MCF 10A (cell line): ENCODE measurements at regions not wholly inside any gene's neighbourhood (a gene's known extent, or its start where the extent isn't known, plus 50 kb on each side); places are given as distances from the start of the nearest gene placed in this dataset.

Experiments
- BruUV-seq: library from RNA; stranded (reverse); fragments of 400-500 nt; replicated peaks from 2 replicates; lab custom pipeline; 2021; lab: Mats Ljungman, UMichigan
- CTCF ChIA-PET: fragments of 300-600 bp; sonication (Branson Sonifier 250); formaldehyde crosslinking; extraction: SDS; loops from one replicate; lab custom pipeline; 2021; ENCODE audit warnings: antibody characterized with exemption, inconsistent platforms; lab: Yijun Ruan, JAX
- POLR2A ChIA-PET: fragments of 300-600, 350-650 bp; sonication (Branson Sonifier 250); formaldehyde crosslinking; extraction: SDS; loops from one replicate; lab custom pipeline; 2020; ENCODE audit warnings: antibody characterized with exemption, inconsistent platforms; lab: Yijun Ruan, JAX
- DNase-seq: peaks from one replicate; pipeline ENCODE4 v3.0.0-alpha.2; 2018; ENCODE audit not compliant: unreplicated experiment
- H3K27ac Mint-ChIP-seq: one replicate; pipeline ENCODE4 v1.8.0; 2022; ENCODE audit warnings: mild to moderate bottlenecking, low read depth, mixed read lengths; ENCODE audit not compliant: unreplicated experiment
- H3K27me3 Mint-ChIP-seq: one replicate; pipeline ENCODE4 v1.8.0; 2022; ENCODE audit warnings: mixed read lengths; ENCODE audit not compliant: insufficient read depth, unreplicated experiment
- H3K36me3 Mint-ChIP-seq: one replicate; pipeline ENCODE4 v1.8.0; 2022; ENCODE audit warnings: mild to moderate bottlenecking, moderate library complexity, mixed read lengths; ENCODE audit not compliant: insufficient read depth, unreplicated experiment
- H3K4me1 Mint-ChIP-seq: one replicate; pipeline ENCODE4 v1.8.0; 2022; ENCODE audit warnings: mixed read lengths; ENCODE audit not compliant: insufficient read depth, unreplicated experiment
- H3K4me3 Mint-ChIP-seq: one replicate; pipeline ENCODE4 v1.8.0; 2022; ENCODE audit warnings: mild to moderate bottlenecking, moderate library complexity, mixed read lengths; ENCODE audit not compliant: unreplicated experiment
- H3K9me3 Mint-ChIP-seq: one replicate; pipeline ENCODE4 v1.8.0; 2022; ENCODE audit warnings: mixed read lengths; ENCODE audit not compliant: unreplicated experiment
- CTCF ChIP-seq: fragments of 200-600 bp; IDR thresholded peaks from one replicate; pipeline ENCODE4 v1.8.0; 2022; ENCODE audit warnings: antibody characterized with exemption, mild to moderate bottlenecking; ENCODE audit not compliant: unreplicated experiment
- intact Hi-C: fragments of 100-400 bp; cut with micrococcal nuclease; formaldehyde crosslinking; loops from 2 replicates; pipeline ENCODE4 v1.14.1; 2022

- TF ChIP-seq CTCF: no peak
- Mint-ChIP-seq H3K4me3 (no peak overlapping the region), H3K4me1 (no peaks in the 10 kb centered on the region), H3K27ac (no peak overlapping the region), H3K36me3 (no peaks in the 10 kb centered on the region), H3K27me3 (peaks cover 94% of the 10 kb centered on the region), H3K9me3 (no peaks in the 10 kb centered on the region)
- no TSS peak for BruUV-seq
- no peak for DNase-seq
- CTCF ChIA-PET: no interaction called here
- intact Hi-C loops: no loop called here
- POLR2A ChIA-PET: no interaction called here
These were observed 71.4 kb downstream of the DACT2 start for GRCh38 chr6:168248148-168248620.

GRCh38 chr6:168247443-168248147 is 72.0 kb downstream of the DACT2 start:
- CTCF ChIA-PET: interaction anchor here (0.5 kb wide), 1 partner anchor 417 kb away, joined by 3 read pairs; no protein-coding TSS in a partner anchor
- peaks cover 96% of the 10 kb centered on the region for H3K27me3 Mint-ChIP-seq
- H3K4me3 Mint-ChIP-seq: no peak overlapping the region
- no peak for TF ChIP-seq CTCF
- H3K36me3 Mint-ChIP-seq: no peaks in the 10 kb centered on the region
- H3K4me1 Mint-ChIP-seq: no peaks in the 10 kb centered on the region
- peak; percentile 9 for DNase-seq
- no peak overlapping the region for H3K27ac Mint-ChIP-seq
- no TSS peak for BruUV-seq
- H3K9me3 Mint-ChIP-seq: no peaks in the 10 kb centered on the region
- intact Hi-C loops: no loop called here
- POLR2A ChIA-PET: interaction anchor here (0.8 kb wide), 1 partner anchor 89 kb away, joined by 3 read pairs; no protein-coding TSS in a partner anchor

- no TSS peak for BruUV-seq
- ChIA-PET CTCF (interaction anchor here (0.7 kb wide), 1 partner anchor 11 kb away, joined by 3 read pairs; no protein-coding TSS in a partner anchor), POLR2A (no interaction called here)
- Mint-ChIP-seq H3K4me3 (no peak overlapping the region), H3K36me3 (no peaks in the 10 kb centered on the region), H3K9me3 (no peaks in the 10 kb centered on the region), H3K27ac (no peak overlapping the region), H3K27me3 (peaks cover 83% of the 10 kb centered on the region), H3K4me1 (peaks cover 5% of the 10 kb centered on the region)
- DNase-seq: no peak
- TF ChIP-seq CTCF: no peak
- intact Hi-C loops: no loop called here
These were observed 74.5 kb downstream of the DACT2 start for GRCh38 chr6:168244961-168245551.

GRCh38 chr6:168243812-168244376 is 75.7 kb downstream of the DACT2 start:
- H3K9me3 Mint-ChIP-seq: no peaks in the 10 kb centered on the region
- DNase-seq: no peak
- H3K27ac Mint-ChIP-seq: no peak overlapping the region
- no TSS peak for BruUV-seq
- no peak overlapping the region for H3K4me3 Mint-ChIP-seq
- peaks cover 5% of the 10 kb centered on the region for H3K4me1 Mint-ChIP-seq
- intact Hi-C loops: no loop called here
- POLR2A ChIA-PET: no interaction called here
- peaks cover 83% of the 10 kb centered on the region for H3K27me3 Mint-ChIP-seq
- H3K36me3 Mint-ChIP-seq: no peaks in the 10 kb centered on the region
- TF ChIP-seq CTCF: no peak
- CTCF ChIA-PET: no interaction called here
